ENCODE measurements at regions not wholly inside any gene's neighbourhood (a gene's known extent, or its start where the extent isn't known, plus 50 kb on each side); places are given as distances from the start of the nearest gene placed in this dataset.

- no peaks in the 10 kb centered on the region for H3K36me3 Mint-ChIP-seq (ENCODE audit: low read depth)
These were observed 76.0 kb downstream of the PJA1 start for GRCh38 chrX:69089203-69089602.

GRCh38 chrX:69088171-69088938 lies 76.9 kb downstream of the PJA1 start:
- Mint-ChIP-seq H3K27me3 (ENCODE audit: insufficient read depth) (peaks cover 15% of the 10 kb centered on the region), H3K4me1 (ENCODE audit: low read depth) (no peaks in the 10 kb centered on the region; the same call in 1 of the 2 replicates), H3K36me3 (ENCODE audit: low read depth) (no peaks in the 10 kb centered on the region), H3K27ac (no peak overlapping the region), H3K4me3 (no peak overlapping the region), H3K9me3 (no peaks in the 10 kb centered on the region)
- no peak for TF ChIP-seq CTCF (IDR thresholded peaks at IDR 0.05)
- DNase-seq = no peak

More at GRCh38 chrX:69089203-69089602, 76.0 kb downstream of the PJA1 start:
- Mint-ChIP-seq H3K4me1 (ENCODE audit: low read depth) (no peaks in the 10 kb centered on the region), H3K27me3 (ENCODE audit: insufficient read depth) (peaks cover 15% of the 10 kb centered on the region), H3K27ac (no peak overlapping the region), H3K9me3 (no peaks in the 10 kb centered on the region), H3K4me3 (no peak overlapping the region)
- DNase-seq = no peak
- no peak for TF ChIP-seq CTCF (IDR thresholded peaks at IDR 0.05)

- no peaks in the 10 kb centered on the region; the same call in 1 of the 2 replicates for H3K4me1 Mint-ChIP-seq (ENCODE audit: low read depth)
- H3K4me3 Mint-ChIP-seq = no peak overlapping the region
- H3K27ac Mint-ChIP-seq = no peak overlapping the region
- no peak for TF ChIP-seq CTCF (IDR thresholded peaks at IDR 0.05)
- no peak for DNase-seq
- no peaks in the 10 kb centered on the region for H3K36me3 Mint-ChIP-seq (ENCODE audit: low read depth)
- H3K27me3 Mint-ChIP-seq (ENCODE audit: insufficient read depth) = peaks cover 17% of the 10 kb centered on the region
- no peaks in the 10 kb centered on the region for H3K9me3 Mint-ChIP-seq
These were observed 79.4 kb downstream of the PJA1 start for GRCh38 chrX:69085826-69086225.

- no peaks in the 10 kb centered on the region for H3K36me3 Mint-ChIP-seq (ENCODE audit: low read depth)
- no peaks in the 10 kb centered on the region; the same call in 1 of the 2 replicates for H3K4me1 Mint-ChIP-seq (ENCODE audit: low read depth)
- no peak for DNase-seq
- no peak overlapping the region for H3K4me3 Mint-ChIP-seq
- peaks cover 15% of the 10 kb centered on the region for H3K27me3 Mint-ChIP-seq (ENCODE audit: insufficient read depth)
- no peaks in the 10 kb centered on the region for H3K9me3 Mint-ChIP-seq
- H3K27ac Mint-ChIP-seq = no peak overlapping the region
- no peak for TF ChIP-seq CTCF (IDR thresholded peaks at IDR 0.05)
These were observed 80.1 kb downstream of the PJA1 start for GRCh38 chrX:69085151-69085550.

- H3K36me3 Mint-ChIP-seq (ENCODE audit: low read depth) = no peaks in the 10 kb centered on the region
- TF ChIP-seq CTCF (IDR thresholded peaks at IDR 0.05) = no peak
- DNase-seq = no peak
- no peaks in the 10 kb centered on the region for H3K9me3 Mint-ChIP-seq
- no peak overlapping the region for H3K4me3 Mint-ChIP-seq
- H3K27ac Mint-ChIP-seq = no peak overlapping the region
- H3K27me3 Mint-ChIP-seq (ENCODE audit: insufficient read depth) = peaks cover 15% of the 10 kb centered on the region
- H3K4me1 Mint-ChIP-seq (ENCODE audit: low read depth) = no peaks in the 10 kb centered on the region; the same call in 1 of the 2 replicates
These were observed 81.5 kb downstream of the PJA1 start for GRCh38 chrX:69083801-69084200.

Data from HFFc6 (cell line).